Tibial nerve (tissue), 4 donors: ENCODE measurements at regions not wholly inside any gene's neighbourhood (a gene's known extent, or its start where the extent isn't known, plus 50 kb on each side); places are given as distances from the start of the nearest gene placed in this dataset.

Source experiments
- EP300 ChIP-seq, 2 donors: sonication (generic); formaldehyde crosslinking; IDR thresholded peaks; one replicate each; pipeline ENCODE4 v1.6.1; 2017; ENCODE audit warnings: antibody characterized with exemption in 2 of 2, mild to moderate bottlenecking in 1 of 2
- POLR2A ChIP-seq, 2 donors: fragments of 450-650 bp; IDR thresholded peaks; one replicate each; pipeline ENCODE4 v1.6.1; 2017; ENCODE audit warnings: antibody characterized with exemption in 2 of 2, mild to moderate bottlenecking in 2 of 2, moderate library complexity in 2 of 2
- TF ChIP-seq, protein P1 (sequence below), 5 experiments: fragments of 200-600 bp in 3 of 5; fragments of 450-650 bp in 2 of 5; sonication (generic) in 3 of 5; IDR thresholded peaks; one replicate each; pipeline ENCODE4 v1.5.1; 2016 to 2019; ENCODE audit warnings: antibody characterized with exemption in 5 of 5, mild to moderate bottlenecking in 3 of 5, moderate library complexity in 2 of 5

DNA sequence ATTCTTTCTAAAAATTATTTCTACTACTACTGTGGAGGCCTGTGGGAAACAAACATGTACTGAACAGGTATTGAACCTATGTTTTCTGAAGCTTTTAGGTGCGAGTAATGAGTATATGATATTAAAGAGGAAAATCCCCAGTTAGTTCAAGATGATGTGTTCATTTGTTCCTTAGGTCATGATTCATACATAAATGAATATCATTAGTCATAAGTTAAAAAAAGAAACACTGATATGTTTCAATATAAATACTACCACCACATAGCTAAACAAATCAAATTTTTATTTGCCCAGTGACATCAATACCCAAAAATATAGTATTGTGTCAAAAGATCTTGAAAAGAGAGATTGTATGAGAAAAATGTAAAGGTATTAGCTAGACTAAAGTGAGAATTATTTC, 210.7 kb upstream of the GNAI1 start:
- TF ChIP-seq, protein P1, sequence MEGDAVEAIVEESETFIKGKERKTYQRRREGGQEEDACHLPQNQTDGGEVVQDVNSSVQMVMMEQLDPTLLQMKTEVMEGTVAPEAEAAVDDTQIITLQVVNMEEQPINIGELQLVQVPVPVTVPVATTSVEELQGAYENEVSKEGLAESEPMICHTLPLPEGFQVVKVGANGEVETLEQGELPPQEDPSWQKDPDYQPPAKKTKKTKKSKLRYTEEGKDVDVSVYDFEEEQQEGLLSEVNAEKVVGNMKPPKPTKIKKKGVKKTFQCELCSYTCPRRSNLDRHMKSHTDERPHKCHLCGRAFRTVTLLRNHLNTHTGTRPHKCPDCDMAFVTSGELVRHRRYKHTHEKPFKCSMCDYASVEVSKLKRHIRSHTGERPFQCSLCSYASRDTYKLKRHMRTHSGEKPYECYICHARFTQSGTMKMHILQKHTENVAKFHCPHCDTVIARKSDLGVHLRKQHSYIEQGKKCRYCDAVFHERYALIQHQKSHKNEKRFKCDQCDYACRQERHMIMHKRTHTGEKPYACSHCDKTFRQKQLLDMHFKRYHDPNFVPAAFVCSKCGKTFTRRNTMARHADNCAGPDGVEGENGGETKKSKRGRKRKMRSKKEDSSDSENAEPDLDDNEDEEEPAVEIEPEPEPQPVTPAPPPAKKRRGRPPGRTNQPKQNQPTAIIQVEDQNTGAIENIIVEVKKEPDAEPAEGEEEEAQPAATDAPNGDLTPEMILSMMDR (IDR thresholded peaks at IDR 0.05) = no peak
- TF ChIP-seq POLR2A (IDR thresholded peaks at IDR 0.05) (no peak), EP300 (IDR thresholded peaks at IDR 0.05) (no peak)
